ENCODE measurements at regions not wholly inside any gene's neighbourhood (a gene's known extent, or its start where the extent isn't known, plus 50 kb on each side); places are given as distances from the start of the nearest gene placed in this dataset.

DNA sequence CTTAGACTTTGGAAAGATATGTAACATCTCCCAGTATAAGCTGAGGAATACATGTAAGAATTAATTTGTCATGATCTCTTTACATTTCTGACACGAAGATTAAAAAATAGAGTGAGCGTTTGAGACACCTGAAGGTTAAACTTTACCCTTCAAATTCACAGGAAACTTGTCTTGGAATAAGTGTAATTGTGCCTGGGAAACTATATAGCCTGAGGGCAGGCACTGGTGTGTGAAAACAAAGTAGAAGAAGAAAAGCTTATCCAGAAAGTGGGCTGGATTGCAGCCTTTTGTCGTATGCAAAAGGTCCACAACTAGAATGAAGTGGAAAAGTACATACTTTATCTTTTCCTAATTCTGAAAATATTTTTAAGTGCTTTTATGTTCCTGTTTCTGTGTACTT is 275.7 kb upstream of the TCF21 start:
- Mint-ChIP-seq H3K27me3 (ENCODE audit: unreplicated experiment) (no peaks in the 10 kb centered on the region), H3K27ac (ENCODE audit: unreplicated experiment) (no peak overlapping the region), H3K4me1 (ENCODE audit: unreplicated experiment) (peaks cover 15% of the 10 kb centered on the region), H3K9me3 (ENCODE audit: unreplicated experiment) (peaks cover 10% of the 10 kb centered on the region), H3K4me3 (ENCODE audit: unreplicated experiment) (no peak overlapping the region), H3K36me3 (ENCODE audit: unreplicated experiment) (peaks cover 4% of the 10 kb centered on the region)
- TF ChIP-seq, protein P1, sequence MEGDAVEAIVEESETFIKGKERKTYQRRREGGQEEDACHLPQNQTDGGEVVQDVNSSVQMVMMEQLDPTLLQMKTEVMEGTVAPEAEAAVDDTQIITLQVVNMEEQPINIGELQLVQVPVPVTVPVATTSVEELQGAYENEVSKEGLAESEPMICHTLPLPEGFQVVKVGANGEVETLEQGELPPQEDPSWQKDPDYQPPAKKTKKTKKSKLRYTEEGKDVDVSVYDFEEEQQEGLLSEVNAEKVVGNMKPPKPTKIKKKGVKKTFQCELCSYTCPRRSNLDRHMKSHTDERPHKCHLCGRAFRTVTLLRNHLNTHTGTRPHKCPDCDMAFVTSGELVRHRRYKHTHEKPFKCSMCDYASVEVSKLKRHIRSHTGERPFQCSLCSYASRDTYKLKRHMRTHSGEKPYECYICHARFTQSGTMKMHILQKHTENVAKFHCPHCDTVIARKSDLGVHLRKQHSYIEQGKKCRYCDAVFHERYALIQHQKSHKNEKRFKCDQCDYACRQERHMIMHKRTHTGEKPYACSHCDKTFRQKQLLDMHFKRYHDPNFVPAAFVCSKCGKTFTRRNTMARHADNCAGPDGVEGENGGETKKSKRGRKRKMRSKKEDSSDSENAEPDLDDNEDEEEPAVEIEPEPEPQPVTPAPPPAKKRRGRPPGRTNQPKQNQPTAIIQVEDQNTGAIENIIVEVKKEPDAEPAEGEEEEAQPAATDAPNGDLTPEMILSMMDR (IDR thresholded peaks at IDR 0.05), result no peak
- DNase-seq (ENCODE audit: extremely low spot score, unreplicated experiment), result no peak

DNA sequence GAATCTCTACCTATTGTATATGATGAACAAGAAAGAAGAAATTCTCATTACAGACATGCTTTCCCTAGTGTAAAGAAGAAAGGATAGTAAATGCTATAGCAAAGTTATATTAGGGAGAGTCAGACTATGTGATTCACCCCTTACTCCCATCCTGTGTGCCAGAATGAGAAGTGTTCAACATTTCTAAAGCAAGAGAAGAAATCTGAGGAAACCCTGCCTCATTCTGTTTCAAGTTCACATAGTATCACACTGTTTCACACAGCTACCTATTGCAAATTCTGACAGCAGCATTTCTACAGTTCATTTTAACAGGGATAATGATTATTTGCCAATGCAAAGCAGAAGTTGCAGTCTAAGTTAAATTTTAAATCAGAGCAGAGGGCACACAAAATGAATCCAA is 267.2 kb upstream of the TCF21 start:
- Mint-ChIP-seq H3K9me3 (ENCODE audit: unreplicated experiment) (peaks cover 17% of the 10 kb centered on the region), H3K27me3 (ENCODE audit: unreplicated experiment) (no peaks in the 10 kb centered on the region), H3K27ac (ENCODE audit: unreplicated experiment) (no peak overlapping the region), H3K4me1 (ENCODE audit: unreplicated experiment) (peaks cover 24% of the 10 kb centered on the region), H3K4me3 (ENCODE audit: unreplicated experiment) (no peak overlapping the region), H3K36me3 (ENCODE audit: unreplicated experiment) (peaks cover 6% of the 10 kb centered on the region)
- TF ChIP-seq, protein P1 (IDR thresholded peaks at IDR 0.05), result no peak
- DNase-seq (ENCODE audit: extremely low spot score, unreplicated experiment), result no peak

DNA sequence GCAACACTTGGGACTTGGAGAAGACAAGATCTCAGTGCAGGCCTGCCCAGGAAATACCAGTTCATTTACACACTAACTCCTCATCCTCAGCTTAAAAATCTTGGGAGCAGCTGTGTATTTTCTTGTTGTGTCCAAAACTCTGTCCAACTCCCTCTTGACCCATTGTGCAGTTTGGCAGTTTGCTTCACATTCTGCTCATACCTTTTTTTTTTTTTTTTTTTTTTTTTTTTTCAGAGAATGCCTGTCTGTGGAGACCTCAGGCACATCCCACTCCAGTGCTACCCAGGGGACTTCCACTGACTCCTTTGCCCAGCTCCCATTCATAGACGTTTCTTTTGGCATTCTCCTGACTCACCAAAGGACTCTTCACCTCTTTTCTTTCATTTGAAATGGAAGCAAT is 265.8 kb upstream of the TCF21 start:
- H3K27ac Mint-ChIP-seq (ENCODE audit: unreplicated experiment), result peak overlapping the region; percentile 59
- peaks cover 7% of the 10 kb centered on the region for H3K9me3 Mint-ChIP-seq (ENCODE audit: unreplicated experiment)
- DNase-seq (ENCODE audit: extremely low spot score, unreplicated experiment), result no peak
- peaks cover 2% of the 10 kb centered on the region for H3K36me3 Mint-ChIP-seq (ENCODE audit: unreplicated experiment)
- H3K4me1 Mint-ChIP-seq (ENCODE audit: unreplicated experiment), result peaks cover 24% of the 10 kb centered on the region
- H3K4me3 Mint-ChIP-seq (ENCODE audit: unreplicated experiment), result no peak overlapping the region
- H3K27me3 Mint-ChIP-seq (ENCODE audit: unreplicated experiment), result no peaks in the 10 kb centered on the region
- TF ChIP-seq, protein P1 (IDR thresholded peaks at IDR 0.05), result no peak

DNA sequence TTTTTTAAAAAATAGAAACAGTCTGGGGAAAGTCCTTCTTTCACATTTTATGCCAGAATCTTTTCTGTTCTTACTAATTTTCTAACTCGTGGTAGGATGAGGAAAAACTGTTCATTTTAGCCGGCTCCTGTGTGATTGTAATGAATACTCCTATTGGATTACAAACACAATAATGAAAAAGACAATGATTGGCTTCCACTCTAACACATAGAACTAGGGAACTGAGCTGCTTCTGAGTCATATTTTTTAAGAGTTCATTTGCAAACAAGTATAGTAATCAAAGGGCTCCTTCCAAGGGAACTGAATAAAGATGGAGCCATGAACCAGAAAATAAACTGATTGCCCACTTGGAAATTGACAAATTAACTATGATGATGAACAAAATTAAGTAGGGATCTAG is 265.3 kb upstream of the TCF21 start:
- H3K27me3 Mint-ChIP-seq (ENCODE audit: unreplicated experiment), result no peaks in the 10 kb centered on the region
- H3K36me3 Mint-ChIP-seq (ENCODE audit: unreplicated experiment), result peaks cover 2% of the 10 kb centered on the region
- H3K27ac Mint-ChIP-seq (ENCODE audit: unreplicated experiment), result peak overlapping the region; percentile 59
- H3K4me3 Mint-ChIP-seq (ENCODE audit: unreplicated experiment), result no peak overlapping the region
- no peak for DNase-seq (ENCODE audit: extremely low spot score, unreplicated experiment)
- H3K9me3 Mint-ChIP-seq (ENCODE audit: unreplicated experiment), result peaks cover 3% of the 10 kb centered on the region
- peaks cover 24% of the 10 kb centered on the region for H3K4me1 Mint-ChIP-seq (ENCODE audit: unreplicated experiment)
- TF ChIP-seq, protein P1 (IDR thresholded peaks at IDR 0.05), result no peak

DNA sequence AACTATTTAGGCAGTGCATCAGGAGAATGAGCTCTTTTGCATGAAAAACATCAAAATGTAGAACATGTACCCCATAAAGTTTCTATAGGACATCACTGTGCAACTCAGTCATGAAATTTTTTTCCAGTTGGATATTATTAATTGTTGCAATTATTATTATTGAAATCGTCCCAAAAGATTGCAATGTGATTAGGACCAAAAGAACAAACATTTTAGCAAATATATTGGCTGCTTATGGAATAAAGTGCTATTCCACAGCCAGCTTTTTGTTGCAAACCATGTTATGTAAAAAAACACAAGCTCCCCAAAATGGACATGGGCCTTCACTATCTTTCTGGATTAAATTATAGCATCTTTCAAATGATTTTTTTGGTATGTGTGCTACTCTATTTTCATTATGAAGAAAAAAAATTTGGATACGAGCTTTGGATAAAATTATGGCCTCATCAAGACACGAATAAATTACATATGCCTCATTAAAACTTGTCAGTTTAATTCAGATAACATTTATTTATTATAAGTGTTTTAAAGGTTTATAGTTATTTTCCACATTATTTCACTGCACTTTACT is 262.7 kb upstream of the TCF21 start:
- Mint-ChIP-seq H3K4me1 (ENCODE audit: unreplicated experiment) (peaks cover 26% of the 10 kb centered on the region), H3K27ac (ENCODE audit: unreplicated experiment) (no peak overlapping the region), H3K9me3 (ENCODE audit: unreplicated experiment) (no peaks in the 10 kb centered on the region), H3K27me3 (ENCODE audit: unreplicated experiment) (no peaks in the 10 kb centered on the region), H3K4me3 (ENCODE audit: unreplicated experiment) (no peak overlapping the region), H3K36me3 (ENCODE audit: unreplicated experiment) (no peaks in the 10 kb centered on the region)
- no peak for DNase-seq (ENCODE audit: extremely low spot score, unreplicated experiment)
- TF ChIP-seq, protein P1 (IDR thresholded peaks at IDR 0.05), result no peak

Measured in osteocyte (in vitro differentiated cells).